T-cell (primary cell): ENCODE measurements at regions not wholly inside any gene's neighbourhood (a gene's known extent, or its start where the extent isn't known, plus 50 kb on each side); places are given as distances from the start of the nearest gene placed in this dataset.

Experiments used
- ATAC-seq, 4 experiments: fragments of 200-7000 bp in 3 of 4; fragments of 150-1000 bp in 1 of 4; cut with Tn5 transposase; replicated peaks in 1 of 4; 1 replicate in 3 of 4; 2 replicates in 1 of 4; pipeline ENCODE4 v1.10.0; 2021; ENCODE audit warnings: moderate library complexity in 3 of 4, mild to moderate bottlenecking in 2 of 4, moderate number of reproducible peaks in 1 of 4
- CTCF ChIA-PET, 2 donors: fragments of 300-600 bp; sonication (Branson Sonifier 250); formaldehyde crosslinking; loops; one replicate each; lab custom pipeline; 2022; ENCODE audit warnings: antibody characterized with exemption in 2 of 2; lab: Charles Lee
- POLR2A ChIA-PET, 2 donors: fragments of 300-600 bp; sonication (Branson Sonifier 250); formaldehyde crosslinking; loops; one replicate each; lab custom pipeline; 2022; ENCODE audit warnings: antibody characterized with exemption in 2 of 2; lab: Charles Lee
- DNase-seq, 35 experiments: peaks; one replicate each; pipeline versions ENCODE4 v3.0.0 to v3.0.0-alpha.2; 2013 to 2023
- H3K27ac ChIP-seq: one replicate; pipeline ENCODE4 v1.5.1; 2013; ENCODE audit warnings: low read length
- H3K27me3 ChIP-seq, 2 experiments: replicated peaks in 1 of 2; 1 replicate in 1 of 2; 2 replicates in 1 of 2; pipeline versions ENCODE4 v1.6.1 to v1.7.0; 2013; ENCODE audit warnings: low read length in 1 of 2, mixed read lengths in 1 of 2; ENCODE audit not compliant: control insufficient read depth in 2 of 2, insufficient read depth in 2 of 2; ENCODE audit errors: extremely low read depth in 1 of 2
- H3K36me3 ChIP-seq, 2 donors: 1 replicate in 1 of 2; 2 replicates in 1 of 2; pipeline versions ENCODE4 v1.6.1 to v1.7.0; 2013; ENCODE audit warnings: low read length in 1 of 2; ENCODE audit not compliant: control insufficient read depth in 2 of 2, insufficient read depth in 1 of 2; ENCODE audit errors: extremely low read depth in 1 of 2
- H3K4me1 ChIP-seq, 2 experiments: 1 replicate in 1 of 2; 2 replicates in 1 of 2; pipeline versions ENCODE4 v1.6.1 to v1.7.0; 2013; ENCODE audit warnings: low read length in 2 of 2, mixed read lengths in 1 of 2; ENCODE audit not compliant: insufficient read depth in 2 of 2, control insufficient read depth in 1 of 2; ENCODE audit errors: extremely low read depth in 1 of 2
- H3K4me3 ChIP-seq, 2 donors: 1 replicate in 1 of 2; 2 replicates in 1 of 2; pipeline versions ENCODE4 v1.5.1 to v1.7.0; 2013; ENCODE audit warnings: mild to moderate bottlenecking in 2 of 2, low read length in 1 of 2, moderate library complexity in 1 of 2; ENCODE audit not compliant: control insufficient read depth in 1 of 2; ENCODE audit errors: extremely low read depth in 1 of 2
- H3K9me3 ChIP-seq: 2 replicates; pipeline ENCODE4 v1.7.0; 2013
- H3K27ac Mint-ChIP-seq, 2 donors: one replicate each; pipeline ENCODE4 v1.8.0; 2020 to 2021; ENCODE audit warnings: mild to moderate bottlenecking in 2 of 2, mixed read lengths in 2 of 2
- H3K27me3 Mint-ChIP-seq, 2 donors: one replicate each; pipeline ENCODE4 v1.8.0; 2021 to 2022; ENCODE audit warnings: mixed read lengths in 2 of 2
- H3K36me3 Mint-ChIP-seq: one replicate; pipeline ENCODE4 v1.8.0; 2021; ENCODE audit warnings: mixed read lengths
- H3K4me1 Mint-ChIP-seq, 3 donors: one replicate each; pipeline ENCODE4 v1.8.0; 2020 to 2022; ENCODE audit warnings: mixed read lengths in 3 of 3, mild to moderate bottlenecking in 1 of 3
- H3K4me3 Mint-ChIP-seq, 3 donors: one replicate each; pipeline ENCODE4 v1.8.0; 2020 to 2022; ENCODE audit warnings: mild to moderate bottlenecking in 3 of 3, mixed read lengths in 3 of 3, moderate library complexity in 3 of 3
- H3K9me3 Mint-ChIP-seq, 3 donors: one replicate each; pipeline ENCODE4 v1.8.0; 2020 to 2022; ENCODE audit warnings: mixed read lengths in 3 of 3
- WGBS: methylation state at CpG from one replicate; pipeline ENCODE4 v1.1.5; 2013; ENCODE audit warnings: missing lambda C conversion rate; ENCODE audit not compliant: insufficient coverage; 5-methylcytosine and 5-hydroxymethylcytosine counted together

GRCh38 chr2:58671675-58672074 lies 430.6 kb upstream of the FANCL start:
- Histone ChIP-seq H3K4me1 (no peaks in the 10 kb centered on the region), H3K27ac (no peak overlapping the region), H3K9me3 (no peaks in the 10 kb centered on the region), H3K36me3 (no peaks in the 10 kb centered on the region), H3K4me3 (no peak overlapping the region), H3K27me3 (peaks cover 0 to 2% of the 10 kb centered on the region in 2 experiments)
- CTCF ChIA-PET = no interaction called here
- H3K9me3 Mint-ChIP-seq = no peaks in the 10 kb centered on the region
- ATAC-seq (no peak), DNase-seq (no peak)
- H3K36me3 Mint-ChIP-seq = no peaks in the 10 kb centered on the region
- H3K4me3 Mint-ChIP-seq = no peak overlapping the region
- no peaks in the 10 kb centered on the region for H3K4me1 Mint-ChIP-seq
- H3K27ac Mint-ChIP-seq = no peak overlapping the region
- H3K27me3 Mint-ChIP-seq = no peaks in the 10 kb centered on the region
- WGBS = no CpG with 5 or more reads among the region's 2 CpGs
- POLR2A ChIA-PET = no interaction called here

GRCh38 chr2:58669998-58670397 lies 428.9 kb upstream of the FANCL start:
- H3K4me1 ChIP-seq = no peaks in the 10 kb centered on the region
- no peaks in the 10 kb centered on the region for H3K36me3 ChIP-seq
- WGBS = 97% methylated on average over 5 of the region's 5 CpGs
- H3K27me3 Mint-ChIP-seq = no peaks in the 10 kb centered on the region
- no peak overlapping the region for H3K4me3 ChIP-seq
- H3K9me3 ChIP-seq = no peaks in the 10 kb centered on the region
- POLR2A ChIA-PET = no interaction called here
- H3K4me1 Mint-ChIP-seq = no peaks in the 10 kb centered on the region
- no peak for ATAC-seq
- no peaks in the 10 kb centered on the region for H3K36me3 Mint-ChIP-seq
- H3K4me3 Mint-ChIP-seq = no peak overlapping the region
- CTCF ChIA-PET = no interaction called here
- H3K27ac Mint-ChIP-seq = no peak overlapping the region
- DNase-seq = no peak
- no peak overlapping the region for H3K27ac ChIP-seq
- no peaks in the 10 kb centered on the region for H3K9me3 Mint-ChIP-seq
- peaks cover 0 to 2% of the 10 kb centered on the region in 2 experiments for H3K27me3 ChIP-seq

- H3K27me3 Mint-ChIP-seq = no peaks in the 10 kb centered on the region
- no peak overlapping the region for H3K27ac Mint-ChIP-seq
- H3K27ac ChIP-seq = no peak overlapping the region
- no peaks in the 10 kb centered on the region for H3K36me3 ChIP-seq
- POLR2A ChIA-PET = no interaction called here
- WGBS = 70% methylated on average over 1 of the region's 3 CpGs
- no peaks in the 10 kb centered on the region for H3K9me3 ChIP-seq
- DNase-seq (no peak), ATAC-seq (no peak)
- H3K36me3 Mint-ChIP-seq = no peaks in the 10 kb centered on the region
- no peak overlapping the region for H3K4me3 Mint-ChIP-seq
- no peaks in the 10 kb centered on the region for H3K27me3 ChIP-seq
- no peak overlapping the region for H3K4me3 ChIP-seq
- CTCF ChIA-PET = no interaction called here
- H3K9me3 Mint-ChIP-seq = no peaks in the 10 kb centered on the region
- no peaks in the 10 kb centered on the region for H3K4me1 Mint-ChIP-seq
- H3K4me1 ChIP-seq = no peaks in the 10 kb centered on the region
Measured at GRCh38 chr2:58667137-58667774, 426.1 kb upstream of the FANCL start.

- 88% methylated on average over 1 of the region's 3 CpGs for WGBS
- CTCF ChIA-PET = no interaction called here
- no peaks in the 10 kb centered on the region for H3K36me3 Mint-ChIP-seq
- H3K9me3 Mint-ChIP-seq = no peaks in the 10 kb centered on the region
- H3K27me3 ChIP-seq = no peaks in the 10 kb centered on the region
- POLR2A ChIA-PET = no interaction called here
- no peak for DNase-seq
- H3K9me3 ChIP-seq = no peaks in the 10 kb centered on the region
- no peak overlapping the region for H3K27ac ChIP-seq
- no peak overlapping the region for H3K4me3 ChIP-seq
- no peak overlapping the region for H3K27ac Mint-ChIP-seq
- no peaks in the 10 kb centered on the region for H3K4me1 ChIP-seq
- H3K36me3 ChIP-seq = no peaks in the 10 kb centered on the region
- no peaks in the 10 kb centered on the region for H3K4me1 Mint-ChIP-seq
- no peak for ATAC-seq
- H3K4me3 Mint-ChIP-seq = no peak overlapping the region
- no peaks in the 10 kb centered on the region for H3K27me3 Mint-ChIP-seq
Measured at GRCh38 chr2:58666323-58666970, 425.3 kb upstream of the FANCL start.

GRCh38 chr2:58665154-58665553 lies 424.0 kb upstream of the FANCL start:
- POLR2A ChIA-PET = no interaction called here
- no peak overlapping the region for H3K4me3 Mint-ChIP-seq
- Histone ChIP-seq H3K36me3 (no peaks in the 10 kb centered on the region), H3K9me3 (no peaks in the 10 kb centered on the region), H3K4me3 (no peak overlapping the region), H3K27ac (no peak overlapping the region), H3K27me3 (no peaks in the 10 kb centered on the region), H3K4me1 (no peaks in the 10 kb centered on the region)
- CTCF ChIA-PET = no interaction called here
- H3K27ac Mint-ChIP-seq = no peak overlapping the region
- no peaks in the 10 kb centered on the region for H3K36me3 Mint-ChIP-seq
- no peaks in the 10 kb centered on the region for H3K9me3 Mint-ChIP-seq
- no peaks in the 10 kb centered on the region for H3K27me3 Mint-ChIP-seq
- 71% methylated on average over 1 of the region's 3 CpGs for WGBS
- H3K4me1 Mint-ChIP-seq = no peaks in the 10 kb centered on the region
- no peak for DNase-seq
- no peak for ATAC-seq

- Histone ChIP-seq H3K4me1 (no peaks in the 10 kb centered on the region), H3K27ac (no peak overlapping the region), H3K36me3 (no peaks in the 10 kb centered on the region), H3K27me3 (no peaks in the 10 kb centered on the region), H3K4me3 (no peak overlapping the region), H3K9me3 (no peaks in the 10 kb centered on the region)
- no peaks in the 10 kb centered on the region for H3K4me1 Mint-ChIP-seq
- ChIA-PET POLR2A (no interaction called here), CTCF (no interaction called here)
- no peaks in the 10 kb centered on the region for H3K27me3 Mint-ChIP-seq
- 77% methylated on average over 3 of the region's 5 CpGs for WGBS
- DNase-seq (no peak), ATAC-seq (no peak)
- H3K27ac Mint-ChIP-seq = no peak overlapping the region
- H3K9me3 Mint-ChIP-seq = no peaks in the 10 kb centered on the region
- H3K36me3 Mint-ChIP-seq = no peaks in the 10 kb centered on the region
- H3K4me3 Mint-ChIP-seq = no peak overlapping the region
Measured at GRCh38 chr2:58664523-58665151, 423.5 kb upstream of the FANCL start.
